Globus pallidus (tissue), 1 donor: ENCODE measurements at regions not wholly inside any gene's neighbourhood (a gene's known extent, or its start where the extent isn't known, plus 50 kb on each side); places are given as distances from the start of the nearest gene placed in this dataset.
A peak's percentile ranks its signal among the peaks of the same experiment; 100 is the strongest.
"Not testable (repeated sequence)": the region's sequence is repeated elsewhere in the genome, so short reads cannot be mapped to it uniquely, and the experiment has no call there.

ENCODE experiments used
- DNase-seq: peaks from one replicate; pipeline ENCODE4 v3.0.0-alpha.2; 2015; ENCODE audit warnings: low spot score

GRCh38 chr16:26394409-26394808 lies 672.3 kb upstream of the C16orf82 start:
- DNase-seq, result no peak

- DNase-seq, result no peak
These were observed 671.0 kb upstream of the C16orf82 start for GRCh38 chr16:26395700-26396099.

GRCh38 chr16:26396511-26397235 lies 670.1 kb upstream of the C16orf82 start:
- DNase-seq, result no peak

- DNase-seq, result no peak
These were observed 652.9 kb upstream of the C16orf82 start for GRCh38 chr16:26413780-26414179.

GRCh38 chr16:26419458-26419857 lies 647.3 kb upstream of the C16orf82 start:
- DNase-seq, result not testable (repeated sequence)

- DNase-seq, result no peak
These were observed 636.1 kb upstream of the C16orf82 start for GRCh38 chr16:26430618-26431017.

- DNase-seq, result no peak
These were observed 632.9 kb upstream of the C16orf82 start for GRCh38 chr16:26433807-26434206.

GRCh38 chr16:26441178-26441577 lies 625.5 kb upstream of the C16orf82 start:
- DNase-seq, result no peak

GRCh38 chr16:26442321-26442720 lies 624.4 kb upstream of the C16orf82 start:
- DNase-seq, result no peak

- DNase-seq, result no peak
These were observed 619.2 kb upstream of the C16orf82 start for GRCh38 chr16:26447570-26447969.

GRCh38 chr16:26453215-26453614 lies 613.5 kb upstream of the C16orf82 start:
- DNase-seq, result no peak

- no peak for DNase-seq
These were observed 612.6 kb upstream of the C16orf82 start for GRCh38 chr16:26454102-26454501.

- DNase-seq, result no peak
These were observed 610.7 kb upstream of the C16orf82 start for GRCh38 chr16:26456074-26456473.

- no peak for DNase-seq
These were observed 609.6 kb upstream of the C16orf82 start for GRCh38 chr16:26457095-26457494.

GRCh38 chr16:26457882-26458281 lies 608.8 kb upstream of the C16orf82 start:
- DNase-seq, result no peak

- no peak for DNase-seq
These were observed 602.0 kb upstream of the C16orf82 start for GRCh38 chr16:26464576-26465266.

- not testable (repeated sequence) for DNase-seq
These were observed 592.3 kb upstream of the C16orf82 start for GRCh38 chr16:26474405-26474804.

GRCh38 chr16:26475596-26475995 lies 591.1 kb upstream of the C16orf82 start:
- DNase-seq, result peak; percentile 11

GRCh38 chr16:26491101-26491670 lies 575.5 kb upstream of the C16orf82 start:
- no peak for DNase-seq

- DNase-seq, result no peak
These were observed 574.8 kb upstream of the C16orf82 start for GRCh38 chr16:26491962-26492361.

GRCh38 chr16:26493751-26494150 lies 573.0 kb upstream of the C16orf82 start:
- DNase-seq, result no peak

- DNase-seq, result no peak
These were observed 568.8 kb upstream of the C16orf82 start for GRCh38 chr16:26497896-26498295.

GRCh38 chr16:26500326-26500725 lies 566.4 kb upstream of the C16orf82 start:
- DNase-seq, result no peak
